Left ventricle myocardium superior (tissue), 1 donor: ENCODE measurements at regions not wholly inside any gene's neighbourhood (a gene's known extent, or its start where the extent isn't known, plus 50 kb on each side); places are given as distances from the start of the nearest gene placed in this dataset.
"Not testable (repeated sequence)": the region's sequence is repeated elsewhere in the genome, so short reads cannot be mapped to it uniquely, and the experiment has no call there.

ENCODE experiments used
- ATAC-seq: fragments of 200-7000 bp; cut with Tn5 transposase; one replicate; pipeline ENCODE4 v1.9.1; 2020; ENCODE audit warnings: mild to moderate bottlenecking, moderate library complexity
- DNase-seq: peaks from one replicate; pipeline ENCODE4 v3.0.0-alpha.2; 2020
- intact Hi-C: fragments of 100-400 bp; cut with micrococcal nuclease; formaldehyde crosslinking; loops from one replicate; pipeline ENCODE4 v1.11.0; 2022
- donor health status: DM: no; HTN: yes; CAD: no; lungs with severe emphysema.

- intact Hi-C loops, result no loop called here
- peak; percentile 97 for ATAC-seq
- DNase-seq, result peak; percentile 42
These were observed 66.6 kb downstream of the TNFAIP3 start for GRCh38 chr6:137933696-137934095.

GRCh38 chr6:137936798-137937197 lies 69.7 kb downstream of the TNFAIP3 start:
- ATAC-seq (no peak), DNase-seq (no peak)
- intact Hi-C loops, result no loop called here

GRCh38 chr6:137937834-137938233 lies 70.8 kb downstream of the TNFAIP3 start:
- ATAC-seq, result no peak

GRCh38 chr6:137938770-137939379 lies 71.8 kb downstream of the TNFAIP3 start:
- ATAC-seq (no peak), DNase-seq (no peak)
- intact Hi-C loops, result no loop called here

More at GRCh38 chr6:137937834-137938233, 70.8 kb downstream of the TNFAIP3 start:
- DNase-seq, result no peak
- intact Hi-C loops, result no loop called here

- ATAC-seq, result no peak
- no peak for DNase-seq
- intact Hi-C loops, result loop anchor here (5.0 kb wide), 1 partner anchor 235 kb away; no protein-coding TSS in a partner anchor
These were observed 74.9 kb downstream of the TNFAIP3 start for GRCh38 chr6:137941995-137942394.

GRCh38 chr6:137942736-137943135 lies 75.7 kb downstream of the TNFAIP3 start:
- intact Hi-C loops, result loop anchor here (5.0 kb wide), 1 partner anchor 235 kb away; no protein-coding TSS in a partner anchor
- DNase-seq, result no peak
- no peak for ATAC-seq

- peak; percentile 63 for ATAC-seq
- intact Hi-C loops, result loop anchor here (5.0 kb wide), 1 partner anchor 237 kb away; no protein-coding TSS in a partner anchor
- not testable (repeated sequence) for DNase-seq
These were observed 77.3 kb downstream of the TNFAIP3 start for GRCh38 chr6:137944381-137944780.

GRCh38 chr6:137944793-137945498 lies 77.9 kb downstream of the TNFAIP3 start:
- peak; percentile 84 for ATAC-seq
- no peak for DNase-seq
- intact Hi-C loops, result loop anchor here (5.0 kb wide), 1 partner anchor 238 kb away; no protein-coding TSS in a partner anchor

- intact Hi-C loops, result no loop called here
- no peak for DNase-seq
- no peak for ATAC-seq
These were observed 82.8 kb downstream of the TNFAIP3 start for GRCh38 chr6:137949686-137950390.

- no peak for DNase-seq
- no peak for ATAC-seq
These were observed 83.5 kb downstream of the TNFAIP3 start for GRCh38 chr6:137950581-137950980.

GRCh38 chr6:137951064-137951597 lies 84.1 kb downstream of the TNFAIP3 start:
- no peak for DNase-seq

More at GRCh38 chr6:137950581-137950980, 83.5 kb downstream of the TNFAIP3 start:
- intact Hi-C loops, result no loop called here

GRCh38 chr6:137952247-137952646 lies 85.2 kb downstream of the TNFAIP3 start:
- DNase-seq (no peak), ATAC-seq (no peak)
- intact Hi-C loops, result no loop called here

More at GRCh38 chr6:137951064-137951597, 84.1 kb downstream of the TNFAIP3 start:
- ATAC-seq, result peak; percentile 13
- intact Hi-C loops, result no loop called here

GRCh38 chr6:137953761-137954160 lies 86.7 kb downstream of the TNFAIP3 start:
- ATAC-seq (no peak), DNase-seq (no peak)
- intact Hi-C loops, result no loop called here

GRCh38 chr6:137954253-137954652 lies 87.2 kb downstream of the TNFAIP3 start:
- DNase-seq (no peak), ATAC-seq (no peak)
- intact Hi-C loops, result no loop called here

GRCh38 chr6:137956098-137956488 lies 89.0 kb downstream of the TNFAIP3 start:
- intact Hi-C loops, result no loop called here
- ATAC-seq (no peak), DNase-seq (no peak)

GRCh38 chr6:137957471-137957870 lies 90.4 kb downstream of the TNFAIP3 start:
- intact Hi-C loops, result no loop called here
- ATAC-seq (no peak), DNase-seq (no peak)

- peak; percentile 26 for ATAC-seq
- intact Hi-C loops, result no loop called here
- no peak for DNase-seq
These were observed 91.9 kb downstream of the TNFAIP3 start for GRCh38 chr6:137958811-137959565.

GRCh38 chr6:137962725-137963124 lies 95.7 kb downstream of the TNFAIP3 start:
- ATAC-seq (no peak), DNase-seq (no peak)
- intact Hi-C loops, result no loop called here

- intact Hi-C loops, result no loop called here
- DNase-seq, result no peak
- ATAC-seq, result no peak
These were observed 97.8 kb downstream of the TNFAIP3 start for GRCh38 chr6:137964876-137965275.
